ENCODE measurements at regions not wholly inside any gene's neighbourhood (a gene's known extent, or its start where the extent isn't known, plus 50 kb on each side); places are given as distances from the start of the nearest gene placed in this dataset.

DNA sequence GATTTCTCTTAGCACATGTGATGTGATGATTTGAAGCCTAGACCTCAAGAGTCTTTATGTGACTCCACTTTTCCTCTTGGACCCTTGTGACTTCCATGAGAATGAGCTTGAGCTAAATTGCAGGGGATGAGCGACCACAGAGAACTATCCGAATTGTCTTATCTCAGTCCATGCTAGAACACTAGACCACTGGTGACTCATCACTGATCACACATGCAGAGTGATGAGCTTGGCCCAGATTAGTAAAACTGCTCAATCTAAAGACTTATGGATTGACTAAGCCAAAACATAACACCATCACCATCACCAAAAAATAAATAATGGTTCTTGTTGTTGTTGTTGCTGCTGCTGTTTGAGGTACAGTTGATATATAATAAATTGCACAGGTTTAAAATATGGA is 114.1 kb upstream of the CFAP20DC start:
- DNase-seq: no peak

DNA sequence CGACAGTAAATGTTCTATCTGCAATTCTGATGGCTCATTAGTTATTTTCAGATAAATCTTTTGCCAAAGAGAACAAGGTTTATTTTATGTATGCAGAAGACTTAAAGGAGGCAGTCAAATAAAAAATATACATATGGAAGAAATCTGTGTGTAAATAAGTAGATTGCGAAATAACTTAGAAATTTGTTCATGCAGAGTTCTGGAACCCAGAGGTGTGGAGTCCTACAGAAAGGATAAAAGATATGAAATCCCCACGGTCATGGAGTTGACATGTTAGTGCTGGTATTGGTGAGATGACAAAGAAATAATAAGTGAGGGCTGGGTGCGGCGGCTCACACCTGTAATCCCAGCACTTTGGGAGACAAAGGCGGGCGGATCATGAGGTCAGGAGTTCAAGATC is 111.2 kb upstream of the CFAP20DC start:
- no peak for DNase-seq

DNA sequence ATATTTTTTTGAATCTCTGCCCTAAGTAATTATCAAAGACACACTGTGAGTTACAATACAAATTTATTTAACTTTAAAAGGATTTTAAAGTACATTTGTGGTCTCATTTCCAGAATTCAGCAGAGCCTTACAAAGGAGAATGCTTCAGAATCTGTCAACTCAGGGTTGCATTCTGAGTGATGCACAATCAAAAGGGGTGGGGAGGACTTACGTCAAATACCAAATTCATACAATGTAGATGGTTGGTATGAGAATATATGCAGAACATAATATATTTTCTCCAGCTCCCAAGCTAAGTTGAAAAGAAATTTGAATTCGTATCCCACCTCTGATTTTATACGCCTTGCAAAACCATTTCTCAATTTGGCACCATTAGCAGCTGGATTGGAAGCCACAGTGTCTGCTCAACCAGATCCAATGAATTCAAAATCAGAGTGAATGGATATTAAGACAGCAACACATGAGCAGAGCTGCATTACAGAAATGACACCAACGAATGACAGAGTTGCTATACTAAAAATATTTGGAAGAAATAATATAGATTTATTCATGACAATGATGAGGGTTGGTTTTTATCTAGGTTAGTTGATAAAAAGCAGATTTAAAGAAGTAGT is 110.4 kb upstream of the CFAP20DC start:
- DNase-seq: no peak

DNA sequence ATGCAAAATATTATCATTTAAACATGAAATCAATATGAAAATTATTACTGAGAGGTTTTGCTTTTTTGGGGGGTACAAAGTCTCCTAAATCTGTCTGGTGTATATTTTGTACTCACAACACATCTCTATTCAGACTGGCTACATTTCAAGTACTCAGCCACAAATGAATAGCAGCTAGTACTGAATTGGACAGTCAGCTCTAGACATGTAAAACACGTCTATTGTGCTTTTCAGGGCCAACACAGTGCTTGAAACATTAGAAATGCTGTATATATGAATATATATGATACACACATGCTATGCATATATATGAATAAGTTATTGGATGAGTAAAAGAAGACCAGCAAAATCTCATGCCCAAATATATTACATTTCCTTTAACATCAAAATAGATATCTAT is 103.8 kb upstream of the CFAP20DC start:
- no peak for DNase-seq

DNA sequence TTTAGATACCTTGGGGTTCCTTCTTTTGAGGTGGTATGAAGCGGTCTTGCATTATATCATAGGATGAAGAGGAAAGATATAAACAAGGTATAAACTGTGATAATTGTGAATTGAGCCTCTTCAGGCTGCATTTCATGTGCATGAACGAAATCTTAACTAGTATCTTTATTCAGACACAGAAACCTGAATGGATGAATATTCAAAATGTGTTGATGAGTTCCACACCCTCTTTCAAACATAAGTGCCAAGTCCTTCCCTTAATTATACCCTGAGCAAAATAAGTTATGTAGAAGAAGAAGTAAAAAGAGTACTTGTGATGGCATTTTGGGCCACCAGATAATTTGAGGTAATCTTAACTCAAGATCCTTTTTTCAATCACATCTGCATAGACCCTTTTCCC is 103.1 kb upstream of the CFAP20DC start:
- DNase-seq: no peak

DNA sequence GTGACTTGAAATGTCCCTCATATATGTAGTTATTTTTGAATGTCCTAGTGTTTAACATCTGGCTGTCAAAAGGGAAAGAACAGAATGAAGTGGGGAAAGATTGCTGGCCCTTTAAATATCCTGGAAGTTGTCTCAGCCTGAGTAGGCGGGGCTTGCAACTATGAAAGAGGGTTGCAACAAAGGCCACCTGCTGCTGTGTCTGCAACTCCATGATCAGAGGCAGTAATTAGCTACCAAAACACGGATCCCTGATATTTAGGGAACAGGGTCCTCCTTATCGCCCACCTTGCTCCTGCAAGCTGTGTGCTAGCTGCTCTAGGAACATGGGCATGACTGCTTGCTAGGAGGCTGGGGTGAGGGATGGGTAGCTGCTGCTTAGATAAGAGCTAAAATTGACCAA is 100.2 kb upstream of the CFAP20DC start:
- no peak for DNase-seq

DNA sequence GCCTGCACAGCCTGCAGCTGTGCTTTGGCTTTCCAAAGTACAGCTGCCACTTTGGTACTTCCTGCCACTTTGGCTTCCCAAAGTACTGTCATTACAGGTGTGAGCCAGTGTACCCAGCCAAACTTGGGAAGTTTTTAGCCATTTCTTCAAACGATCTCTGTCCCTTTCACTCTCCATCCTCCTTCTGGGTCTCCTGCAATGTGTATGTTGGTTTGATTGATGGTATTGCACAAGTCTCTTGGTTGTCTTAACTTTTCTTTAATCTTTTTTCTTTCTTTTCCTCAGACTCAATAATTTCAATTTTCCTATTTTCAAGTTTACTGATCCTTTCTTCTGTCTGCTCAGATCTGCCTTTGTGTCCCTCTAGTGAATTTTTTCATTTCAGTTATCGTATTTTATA is 99.3 kb upstream of the CFAP20DC start:
- DNase-seq: no peak

DNA sequence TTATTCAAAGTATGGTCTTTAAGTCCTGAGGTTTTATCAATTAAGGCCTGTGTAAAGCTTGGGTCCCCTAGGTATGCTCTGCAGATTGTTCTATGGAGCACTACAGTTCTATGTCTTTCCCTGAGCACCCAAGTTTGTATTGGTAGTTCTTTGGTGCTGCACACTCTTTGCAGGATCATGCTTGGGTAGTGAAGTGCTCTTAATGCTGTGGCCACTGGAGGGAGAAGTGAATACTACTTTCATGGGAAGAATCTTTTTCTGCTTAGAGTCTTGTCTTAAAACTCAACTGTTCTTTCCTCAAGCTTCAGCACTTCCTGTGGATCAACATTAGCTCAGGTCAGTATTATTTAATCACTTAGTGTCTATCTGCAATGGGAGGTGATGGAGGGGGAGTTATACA is 93.6 kb upstream of the CFAP20DC start:
- no peak for DNase-seq

DNA sequence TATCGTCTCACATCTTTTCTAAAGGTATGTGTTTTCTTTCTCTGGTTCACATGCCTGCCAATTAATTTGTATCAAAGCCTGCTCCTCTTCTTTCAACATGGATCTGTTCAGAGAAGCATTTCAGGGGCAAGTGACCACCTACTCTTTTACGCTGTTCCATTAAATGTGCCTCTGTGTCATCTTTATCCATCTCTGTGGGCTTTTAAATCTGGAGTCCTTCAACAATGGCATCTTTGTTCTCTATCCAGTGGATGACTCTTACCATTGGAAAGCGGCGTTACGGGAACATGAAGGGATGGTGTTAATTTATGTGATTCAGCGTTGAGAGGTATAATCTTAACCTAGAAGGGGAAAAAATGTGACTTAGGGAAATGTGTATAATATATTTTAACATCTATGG is 92.7 kb upstream of the CFAP20DC start:
- DNase-seq: no peak

DNA sequence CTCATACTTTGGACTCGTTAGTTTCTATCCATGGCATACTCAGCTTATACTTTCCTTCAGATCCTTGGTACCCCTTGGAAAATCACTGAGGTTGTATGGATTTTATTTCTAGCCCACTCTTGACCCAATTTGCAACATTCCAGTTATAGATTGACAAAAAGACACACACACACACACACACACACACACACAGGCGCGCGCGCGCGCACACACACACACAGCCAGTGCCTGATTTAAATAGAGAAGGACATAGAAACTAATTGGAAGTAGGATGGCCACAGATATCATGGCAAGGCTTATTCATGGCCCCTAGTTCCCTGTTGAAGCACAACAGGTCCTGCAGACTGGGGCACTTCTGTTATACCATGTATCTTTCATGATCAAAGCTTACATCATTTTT is 89.1 kb upstream of the CFAP20DC start:
- no peak for DNase-seq

DNA sequence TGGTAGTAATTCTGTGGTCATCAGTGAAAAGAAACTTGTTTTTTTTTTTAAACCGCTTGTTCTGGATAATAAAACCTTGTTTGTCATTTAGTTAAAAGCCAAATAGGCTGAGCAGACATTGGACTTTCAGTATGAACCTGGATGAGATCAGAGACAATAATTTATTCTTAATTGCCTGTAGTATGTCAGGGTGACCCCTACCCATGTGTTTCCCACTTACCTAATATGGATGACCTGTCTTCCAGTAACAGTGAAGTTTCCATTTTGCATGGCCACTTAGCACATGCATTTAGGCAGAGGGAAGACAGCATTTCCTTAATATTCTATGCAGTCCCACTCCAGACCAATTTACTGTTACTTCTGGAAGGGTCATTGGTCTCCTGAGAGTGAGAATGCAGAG is 87.6 kb upstream of the CFAP20DC start:
- DNase-seq: no peak

DNA sequence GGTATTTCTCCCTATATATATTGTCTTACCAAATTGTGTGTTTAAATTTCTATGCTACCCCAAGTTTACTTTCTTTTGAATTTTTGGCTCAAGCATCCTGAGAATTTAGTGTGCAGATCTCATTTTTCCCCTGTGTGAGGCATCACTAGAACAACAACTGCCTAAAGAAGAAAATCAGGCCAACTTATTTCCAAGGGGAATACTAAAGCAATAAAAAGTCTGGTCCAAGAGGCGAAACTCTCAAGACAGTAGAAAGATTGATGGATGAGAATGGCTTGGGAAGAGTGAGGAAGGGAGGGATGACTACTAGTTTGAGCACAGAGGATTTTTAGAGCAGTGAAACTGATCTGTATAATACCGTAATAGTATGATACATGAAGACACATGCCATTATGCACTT is 86.3 kb upstream of the CFAP20DC start:
- no peak for DNase-seq

DNA sequence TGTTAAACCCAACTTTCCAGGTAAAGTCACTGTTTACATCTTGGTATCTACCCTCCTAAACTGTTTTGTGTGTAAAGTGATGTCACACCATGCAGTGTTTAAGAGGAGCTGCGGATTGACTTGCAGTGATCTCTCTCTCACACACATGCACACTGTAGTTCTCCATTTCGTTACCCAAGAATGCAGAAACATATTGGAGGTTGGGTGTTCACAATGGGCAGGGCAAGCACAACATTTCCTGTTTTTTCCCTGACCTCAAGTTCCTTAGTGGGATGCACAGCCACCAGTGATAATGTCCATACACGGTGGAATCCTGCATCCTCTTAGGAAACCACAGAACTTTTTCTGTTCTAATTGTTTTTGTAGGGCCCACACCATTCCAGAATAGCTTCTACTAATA is 85.3 kb upstream of the CFAP20DC start:
- DNase-seq: no peak

DNA sequence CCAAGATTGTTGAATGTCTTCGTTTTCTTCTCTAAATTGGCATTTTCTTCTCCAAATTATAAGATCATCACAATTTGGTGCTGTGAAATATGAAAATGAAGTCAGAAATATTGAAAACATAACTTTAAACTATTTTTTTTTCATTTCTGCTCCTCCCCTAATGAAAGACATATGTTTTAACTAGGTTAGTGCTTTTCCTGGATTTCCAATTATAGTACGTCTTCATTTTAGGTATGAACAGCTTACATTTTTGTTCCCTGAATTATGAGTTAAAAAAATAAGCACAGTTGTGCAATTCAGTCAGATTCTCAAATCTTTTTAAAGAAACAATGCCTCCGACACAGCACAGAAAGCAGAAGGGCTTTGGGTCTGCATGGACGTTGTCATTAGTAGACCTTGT is 83.5 kb upstream of the CFAP20DC start:
- no peak for DNase-seq

DNA sequence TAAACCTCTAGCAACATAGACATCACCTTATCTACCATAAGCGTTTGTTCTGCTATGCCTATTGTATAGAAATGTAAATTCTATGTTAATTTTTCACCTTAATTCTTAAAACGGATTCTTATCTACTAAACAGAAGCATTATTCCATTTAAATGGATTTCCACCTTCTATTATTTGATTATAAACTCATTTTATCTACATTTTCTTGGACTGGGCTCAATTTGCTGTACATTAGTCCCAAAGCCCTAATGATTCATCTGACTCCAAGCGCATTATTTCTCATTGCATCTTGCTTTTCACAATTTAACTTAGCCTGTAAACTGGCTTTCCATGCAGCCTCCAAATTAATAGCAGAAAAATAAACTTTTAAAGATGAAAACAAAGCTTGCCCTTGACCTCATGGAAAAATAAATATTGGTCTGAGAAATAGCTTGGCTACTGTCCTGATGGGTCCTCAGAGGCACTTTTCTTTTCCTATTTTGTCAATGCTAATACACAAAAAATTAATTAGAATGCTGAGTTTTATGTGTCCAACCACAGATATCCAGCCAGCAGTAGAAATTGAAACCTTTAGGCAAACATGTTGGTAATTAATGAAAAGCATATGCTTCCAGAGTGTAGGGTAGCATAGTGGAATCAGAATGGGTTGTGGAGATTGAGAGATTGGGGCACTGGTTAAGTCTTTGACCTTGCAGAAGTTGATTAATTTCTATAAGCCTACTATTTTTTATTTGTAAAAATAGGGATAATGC is 81.4 kb upstream of the CFAP20DC start:
- no peak for DNase-seq

DNA sequence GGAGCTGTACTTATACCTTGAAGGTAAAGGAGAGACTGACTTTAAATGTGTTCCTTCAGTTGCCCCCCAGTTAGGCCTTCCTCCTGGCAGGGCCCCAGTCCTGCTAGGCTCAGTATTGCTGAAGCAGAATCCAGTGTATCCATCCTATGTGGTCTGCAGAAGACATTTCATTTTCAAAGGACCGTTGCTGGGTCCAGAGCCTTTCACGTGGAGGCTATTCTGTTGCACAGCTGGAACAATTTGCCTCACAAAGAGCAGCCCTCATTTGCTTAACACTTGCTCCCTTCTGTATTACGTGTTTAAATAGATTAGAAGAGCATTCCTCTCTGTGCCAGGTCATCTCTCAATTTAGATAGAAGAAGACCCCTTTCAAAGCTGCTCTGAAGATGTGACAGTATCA is 78.9 kb upstream of the CFAP20DC start:
- DNase-seq: no peak

DNA sequence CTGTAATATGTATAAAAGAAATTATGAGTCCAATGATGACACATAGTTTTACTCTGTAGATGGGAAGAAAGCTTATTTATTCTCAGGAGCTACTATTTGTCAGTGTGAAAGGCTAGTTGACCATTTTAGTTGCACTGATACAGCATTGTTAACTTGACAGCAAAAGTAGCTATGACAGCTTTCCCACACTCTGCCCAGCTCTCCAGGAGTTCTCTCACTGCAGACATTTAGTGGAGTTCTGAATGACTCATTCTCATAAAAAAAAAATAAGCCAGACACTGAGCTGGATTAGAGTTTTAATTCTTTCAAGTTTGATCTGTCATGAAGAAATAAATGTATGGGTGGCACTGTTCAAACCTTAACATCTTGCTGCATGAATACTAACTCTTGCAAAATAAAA is 77.2 kb upstream of the CFAP20DC start:
- no peak for DNase-seq

DNA sequence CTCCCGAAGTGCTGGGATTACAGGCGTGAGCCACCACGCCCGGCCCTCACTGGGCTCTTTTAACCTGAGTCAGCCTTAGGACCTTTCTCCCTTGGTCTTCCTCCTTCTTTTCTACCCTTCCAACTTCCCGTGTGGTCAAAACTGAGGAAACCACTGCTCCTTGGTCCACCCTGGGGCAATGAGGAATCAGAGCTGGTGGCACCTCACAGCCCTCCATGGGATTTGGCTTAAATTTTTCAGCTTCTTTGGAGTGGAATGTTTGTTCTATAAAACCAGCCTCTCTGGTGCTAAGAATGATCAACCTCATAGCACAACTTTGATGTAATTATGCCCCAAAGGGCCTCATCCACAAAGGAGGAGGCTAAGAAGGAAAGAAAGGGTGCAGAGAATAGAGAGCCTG is 76.6 kb upstream of the CFAP20DC start:
- no peak for DNase-seq

DNA sequence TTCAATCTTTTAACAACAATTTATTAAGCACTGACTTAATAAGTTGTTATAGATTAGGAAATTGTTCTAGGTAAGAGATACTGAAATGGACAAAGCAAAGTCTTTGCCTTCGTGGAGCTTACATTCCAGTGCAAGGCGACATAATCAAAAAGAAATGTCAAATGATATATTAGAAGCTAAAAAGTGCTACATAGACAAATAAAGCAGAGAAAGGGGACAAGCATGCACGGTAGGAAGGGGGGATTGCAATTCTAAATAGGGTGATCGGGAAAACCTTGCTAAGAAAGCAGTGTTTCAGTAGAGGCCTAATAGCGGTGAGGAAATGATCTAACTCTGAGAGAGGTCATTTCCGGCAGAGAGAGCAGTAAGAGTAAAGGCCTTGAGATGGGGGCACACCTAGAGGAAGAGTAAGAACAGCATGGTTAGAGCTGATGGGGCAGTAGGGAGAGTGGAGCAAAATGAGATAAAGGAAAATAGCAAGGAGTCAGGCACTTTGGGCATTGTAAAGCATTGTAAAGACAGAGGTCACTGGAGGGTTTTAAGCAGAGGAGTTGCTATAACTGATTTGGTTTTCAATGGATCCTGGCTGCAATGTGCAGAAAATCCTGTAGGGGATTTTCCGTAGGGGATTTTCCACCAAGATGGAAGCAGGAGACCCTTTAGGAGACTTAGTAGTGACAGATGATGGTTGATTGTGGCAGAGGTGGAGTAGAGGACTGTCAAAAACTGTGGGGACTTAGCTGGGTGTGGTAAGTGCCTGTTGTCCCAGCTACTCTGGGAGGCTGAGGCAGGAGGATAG is 71.7 kb upstream of the CFAP20DC start:
- no peak for DNase-seq

DNA sequence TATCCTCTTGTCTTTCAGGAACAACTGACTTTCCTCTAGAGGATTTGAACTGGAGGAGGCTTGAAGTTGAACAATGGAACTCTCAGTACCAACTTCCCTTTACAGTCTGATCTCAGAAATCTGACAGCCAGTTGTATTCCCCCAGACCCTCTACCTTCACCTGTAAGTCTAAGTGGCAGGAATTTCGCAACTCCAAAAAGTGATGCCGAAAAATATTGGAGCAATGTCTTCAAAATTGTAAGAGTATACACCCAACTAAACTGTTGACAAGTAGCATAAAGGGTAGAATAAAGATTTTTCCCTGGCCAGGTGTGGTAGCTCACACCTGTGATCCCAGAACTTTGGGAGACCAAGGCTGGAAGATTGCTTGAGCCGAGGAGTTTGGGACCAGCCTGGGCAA is 69.1 kb upstream of the CFAP20DC start:
- no peak for DNase-seq

DNA sequence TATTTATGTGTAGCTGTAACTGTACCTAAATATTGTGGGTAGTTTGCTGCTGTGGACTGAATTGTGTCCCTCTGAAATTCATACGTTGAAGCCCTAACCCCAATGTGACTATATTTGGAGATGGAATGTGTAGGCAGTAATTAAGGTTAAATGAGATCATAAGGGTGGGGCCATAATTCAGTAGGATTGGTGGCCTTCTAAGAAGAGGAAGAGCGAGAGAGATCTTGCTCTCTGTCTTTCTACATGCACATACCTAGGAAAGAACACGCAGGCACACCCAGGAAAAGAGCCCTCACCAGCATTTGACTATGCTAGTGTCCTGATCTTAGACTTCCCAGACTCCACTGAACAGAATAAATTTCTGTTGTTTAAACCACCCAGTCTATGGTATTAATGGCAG is 67.6 kb upstream of the CFAP20DC start:
- DNase-seq: no peak

DNA sequence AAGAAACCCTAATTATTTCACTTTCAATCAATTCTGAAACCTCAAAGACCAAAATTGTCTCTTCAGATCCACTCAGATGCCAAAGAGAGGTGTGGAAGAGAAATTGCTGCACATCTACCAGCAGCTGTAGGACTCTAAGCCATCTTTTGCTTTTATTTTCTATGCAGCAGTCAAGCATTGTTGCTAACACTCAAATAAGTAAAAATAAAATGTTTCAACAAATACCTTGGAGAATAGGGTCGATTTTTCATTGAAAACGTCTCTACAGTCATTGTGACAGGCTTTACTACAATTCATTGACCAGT is 66.4 kb upstream of the CFAP20DC start:
- no peak for DNase-seq

DNA sequence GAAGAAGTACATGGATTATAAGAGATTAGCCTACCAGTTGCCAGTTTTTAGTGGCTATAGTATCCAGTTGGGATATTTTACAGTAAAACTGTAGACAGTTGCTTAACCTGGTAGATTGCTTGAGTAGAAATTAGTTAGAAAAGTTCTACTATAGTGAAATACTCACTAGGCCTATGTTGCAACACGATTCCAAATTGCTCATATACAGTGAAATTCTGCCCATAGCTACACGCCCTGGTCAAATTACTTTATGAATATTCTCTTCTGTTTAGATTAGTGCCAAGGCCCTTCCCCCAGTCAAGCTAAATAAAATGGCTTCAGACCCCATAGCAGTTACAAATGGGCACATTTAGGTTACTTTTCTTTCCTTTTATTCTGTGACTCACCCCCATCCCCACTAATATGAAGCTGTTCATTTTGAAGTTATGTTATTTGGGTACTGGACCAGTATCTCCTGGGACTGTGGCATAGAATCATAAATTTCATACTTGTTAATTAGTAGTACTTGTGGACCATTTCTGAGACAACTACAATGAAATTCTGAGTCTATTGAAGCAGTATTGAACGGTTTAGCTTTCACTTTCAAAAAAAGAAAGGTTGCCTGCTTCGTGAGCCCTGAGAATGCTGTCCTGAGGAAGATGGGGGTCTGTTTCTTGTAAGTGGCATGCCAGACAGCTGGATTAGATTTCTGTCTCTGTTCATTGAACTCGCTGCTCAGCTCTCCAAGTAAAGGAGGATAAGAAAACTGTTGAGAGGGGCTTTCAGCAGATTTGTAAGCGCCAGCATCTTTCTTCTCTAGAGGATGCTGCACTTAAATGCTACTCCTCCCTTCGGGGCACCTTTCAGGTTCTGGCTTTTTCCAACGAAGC is 65.8 kb upstream of the CFAP20DC start:
- no peak for DNase-seq

All from activated CD4-positive, alpha-beta T cell treated with anti-CD3 and anti-CD28 coated beads for 1 hour (primary cell).